ENCODE measurements at regions not wholly inside any gene's neighbourhood (a gene's known extent, or its start where the extent isn't known, plus 50 kb on each side); places are given as distances from the start of the nearest gene placed in this dataset.

- H3K9me3 ChIP-seq (ENCODE audit: control insufficient read depth, low read depth, low read length) = no peaks in the 10 kb centered on the region
- no peak overlapping the region for H3K4me3 ChIP-seq (ENCODE audit: low read length)
- no peaks in the 10 kb centered on the region for H3K4me1 ChIP-seq (ENCODE audit: control insufficient read depth, low read depth, low read length)
- H3K36me3 ChIP-seq (ENCODE audit: control insufficient read depth, low read depth, low read length) = no peaks in the 10 kb centered on the region
- no peak overlapping the region for H3K27ac ChIP-seq (ENCODE audit: low read length)
- H3K27me3 ChIP-seq (ENCODE audit: control insufficient read depth, insufficient read depth, low read length) = no peaks in the 10 kb centered on the region
- H3K9ac ChIP-seq (ENCODE audit: low read length) = no peak overlapping the region
These were observed 280.4 kb upstream of the PTGER4 start for GRCh38 chr5:40399349-40399748.

GRCh38 chr5:40397976-40398375 lies 281.7 kb upstream of the PTGER4 start:
- H3K4me1 ChIP-seq (ENCODE audit: control insufficient read depth, low read depth, low read length) = no peaks in the 10 kb centered on the region
- H3K27ac ChIP-seq (ENCODE audit: low read length) = no peak overlapping the region
- no peak overlapping the region for H3K4me3 ChIP-seq (ENCODE audit: low read length)
- H3K36me3 ChIP-seq (ENCODE audit: control insufficient read depth, low read depth, low read length) = no peaks in the 10 kb centered on the region
- H3K27me3 ChIP-seq (ENCODE audit: control insufficient read depth, insufficient read depth, low read length) = no peaks in the 10 kb centered on the region
- no peaks in the 10 kb centered on the region for H3K9me3 ChIP-seq (ENCODE audit: control insufficient read depth, low read depth, low read length)
- no peak overlapping the region for H3K9ac ChIP-seq (ENCODE audit: low read length)

GRCh38 chr5:40397091-40397490 lies 282.6 kb upstream of the PTGER4 start:
- no peaks in the 10 kb centered on the region for H3K9me3 ChIP-seq (ENCODE audit: control insufficient read depth, low read depth, low read length)
- no peak overlapping the region for H3K9ac ChIP-seq (ENCODE audit: low read length)
- H3K4me1 ChIP-seq (ENCODE audit: control insufficient read depth, low read depth, low read length) = no peaks in the 10 kb centered on the region
- H3K36me3 ChIP-seq (ENCODE audit: control insufficient read depth, low read depth, low read length) = no peaks in the 10 kb centered on the region
- H3K27ac ChIP-seq (ENCODE audit: low read length) = no peak overlapping the region
- H3K4me3 ChIP-seq (ENCODE audit: low read length) = no peak overlapping the region
- H3K27me3 ChIP-seq (ENCODE audit: control insufficient read depth, insufficient read depth, low read length) = no peaks in the 10 kb centered on the region

- H3K36me3 ChIP-seq (ENCODE audit: control insufficient read depth, low read depth, low read length) = no peaks in the 10 kb centered on the region
- H3K4me1 ChIP-seq (ENCODE audit: control insufficient read depth, low read depth, low read length) = no peaks in the 10 kb centered on the region
- no peak overlapping the region for H3K4me3 ChIP-seq (ENCODE audit: low read length)
- no peaks in the 10 kb centered on the region for H3K9me3 ChIP-seq (ENCODE audit: control insufficient read depth, low read depth, low read length)
- no peak overlapping the region for H3K9ac ChIP-seq (ENCODE audit: low read length)
- no peaks in the 10 kb centered on the region for H3K27me3 ChIP-seq (ENCODE audit: control insufficient read depth, insufficient read depth, low read length)
- no peak overlapping the region for H3K27ac ChIP-seq (ENCODE audit: low read length)
These were observed 283.4 kb upstream of the PTGER4 start for GRCh38 chr5:40396317-40396716.

- no peaks in the 10 kb centered on the region for H3K36me3 ChIP-seq (ENCODE audit: control insufficient read depth, low read depth, low read length)
- no peaks in the 10 kb centered on the region for H3K27me3 ChIP-seq (ENCODE audit: control insufficient read depth, insufficient read depth, low read length)
- H3K9ac ChIP-seq (ENCODE audit: low read length) = no peak overlapping the region
- H3K4me1 ChIP-seq (ENCODE audit: control insufficient read depth, low read depth, low read length) = no peaks in the 10 kb centered on the region
- H3K9me3 ChIP-seq (ENCODE audit: control insufficient read depth, low read depth, low read length) = no peaks in the 10 kb centered on the region
- H3K27ac ChIP-seq (ENCODE audit: low read length) = no peak overlapping the region
- no peak overlapping the region for H3K4me3 ChIP-seq (ENCODE audit: low read length)
These were observed 284.5 kb upstream of the PTGER4 start for GRCh38 chr5:40395251-40395650.

- no peaks in the 10 kb centered on the region for H3K9me3 ChIP-seq (ENCODE audit: control insufficient read depth, low read depth, low read length)
- H3K27me3 ChIP-seq (ENCODE audit: control insufficient read depth, insufficient read depth, low read length) = no peaks in the 10 kb centered on the region
- no peak overlapping the region for H3K4me3 ChIP-seq (ENCODE audit: low read length)
- no peaks in the 10 kb centered on the region for H3K4me1 ChIP-seq (ENCODE audit: control insufficient read depth, low read depth, low read length)
- H3K9ac ChIP-seq (ENCODE audit: low read length) = no peak overlapping the region
- no peak overlapping the region for H3K27ac ChIP-seq (ENCODE audit: low read length)
- H3K36me3 ChIP-seq (ENCODE audit: control insufficient read depth, low read depth, low read length) = no peaks in the 10 kb centered on the region
These were observed 285.0 kb upstream of the PTGER4 start for GRCh38 chr5:40394698-40395097.

- H3K27me3 ChIP-seq (ENCODE audit: control insufficient read depth, insufficient read depth, low read length) = no peaks in the 10 kb centered on the region
- no peaks in the 10 kb centered on the region for H3K36me3 ChIP-seq (ENCODE audit: control insufficient read depth, low read depth, low read length)
- no peaks in the 10 kb centered on the region for H3K9me3 ChIP-seq (ENCODE audit: control insufficient read depth, low read depth, low read length)
- no peak overlapping the region for H3K9ac ChIP-seq (ENCODE audit: low read length)
- H3K27ac ChIP-seq (ENCODE audit: low read length) = no peak overlapping the region
- no peaks in the 10 kb centered on the region for H3K4me1 ChIP-seq (ENCODE audit: control insufficient read depth, low read depth, low read length)
- no peak overlapping the region for H3K4me3 ChIP-seq (ENCODE audit: low read length)
These were observed 288.1 kb upstream of the PTGER4 start for GRCh38 chr5:40391642-40392041.

- Histone ChIP-seq H3K36me3 (ENCODE audit: control insufficient read depth, low read depth, low read length) (no peaks in the 10 kb centered on the region), H3K9ac (ENCODE audit: low read length) (no peak overlapping the region), H3K9me3 (ENCODE audit: control insufficient read depth, low read depth, low read length) (no peaks in the 10 kb centered on the region), H3K27me3 (ENCODE audit: control insufficient read depth, insufficient read depth, low read length) (no peaks in the 10 kb centered on the region), H3K27ac (ENCODE audit: low read length) (no peak overlapping the region), H3K4me3 (ENCODE audit: low read length) (no peak overlapping the region), H3K4me1 (ENCODE audit: control insufficient read depth, low read depth, low read length) (peaks cover 9% of the 10 kb centered on the region)
These were observed 289.2 kb upstream of the PTGER4 start for GRCh38 chr5:40390281-40391149.

- Histone ChIP-seq H3K9ac (ENCODE audit: low read length) (no peak overlapping the region), H3K4me1 (ENCODE audit: control insufficient read depth, low read depth, low read length) (peaks cover 15% of the 10 kb centered on the region), H3K36me3 (ENCODE audit: control insufficient read depth, low read depth, low read length) (no peaks in the 10 kb centered on the region), H3K27ac (ENCODE audit: low read length) (no peak overlapping the region), H3K4me3 (ENCODE audit: low read length) (no peak overlapping the region), H3K27me3 (ENCODE audit: control insufficient read depth, insufficient read depth, low read length) (no peaks in the 10 kb centered on the region), H3K9me3 (ENCODE audit: control insufficient read depth, low read depth, low read length) (no peaks in the 10 kb centered on the region)
These were observed 290.1 kb upstream of the PTGER4 start for GRCh38 chr5:40389591-40389990.

GRCh38 chr5:40386289-40386688 lies 293.4 kb upstream of the PTGER4 start:
- Histone ChIP-seq H3K4me1 (ENCODE audit: control insufficient read depth, low read depth, low read length) (peaks cover 15% of the 10 kb centered on the region), H3K4me3 (ENCODE audit: low read length) (no peak overlapping the region), H3K9ac (ENCODE audit: low read length) (no peak overlapping the region), H3K36me3 (ENCODE audit: control insufficient read depth, low read depth, low read length) (no peaks in the 10 kb centered on the region), H3K27me3 (ENCODE audit: control insufficient read depth, insufficient read depth, low read length) (no peaks in the 10 kb centered on the region), H3K9me3 (ENCODE audit: control insufficient read depth, low read depth, low read length) (no peaks in the 10 kb centered on the region), H3K27ac (ENCODE audit: low read length) (no peak overlapping the region)

- Histone ChIP-seq H3K9me3 (ENCODE audit: control insufficient read depth, low read depth, low read length) (no peaks in the 10 kb centered on the region), H3K27me3 (ENCODE audit: control insufficient read depth, insufficient read depth, low read length) (no peaks in the 10 kb centered on the region), H3K36me3 (ENCODE audit: control insufficient read depth, low read depth, low read length) (no peaks in the 10 kb centered on the region), H3K4me1 (ENCODE audit: control insufficient read depth, low read depth, low read length) (peaks cover 15% of the 10 kb centered on the region), H3K27ac (ENCODE audit: low read length) (no peak overlapping the region), H3K4me3 (ENCODE audit: low read length) (no peak overlapping the region), H3K9ac (ENCODE audit: low read length) (no peak overlapping the region)
These were observed 294.2 kb upstream of the PTGER4 start for GRCh38 chr5:40385544-40385943.

GRCh38 chr5:40384782-40385390 lies 294.8 kb upstream of the PTGER4 start:
- H3K27ac ChIP-seq (ENCODE audit: low read length) = no peak overlapping the region
- H3K4me3 ChIP-seq (ENCODE audit: low read length) = no peak overlapping the region
- no peaks in the 10 kb centered on the region for H3K9me3 ChIP-seq (ENCODE audit: control insufficient read depth, low read depth, low read length)
- H3K36me3 ChIP-seq (ENCODE audit: control insufficient read depth, low read depth, low read length) = no peaks in the 10 kb centered on the region
- H3K4me1 ChIP-seq (ENCODE audit: control insufficient read depth, low read depth, low read length) = peaks cover 15% of the 10 kb centered on the region
- no peak overlapping the region for H3K9ac ChIP-seq (ENCODE audit: low read length)
- no peaks in the 10 kb centered on the region for H3K27me3 ChIP-seq (ENCODE audit: control insufficient read depth, insufficient read depth, low read length)

All from iPS-18a (cell line).